MM.1S (cell line): ENCODE measurements at regions not wholly inside any gene's neighbourhood (a gene's known extent, or its start where the extent isn't known, plus 50 kb on each side); places are given as distances from the start of the nearest gene placed in this dataset.

Experiments
- DNase-seq: peaks from one replicate; pipeline ENCODE4 v3.0.0-alpha.2; 2015
- H2AFZ ChIP-seq: fragments of 300-600 bp; sonication (generic); 2 replicates; pipeline ENCODE4 v1.6.0; 2016; ENCODE audit warnings: antibody characterized with exemption, low read length
- H3F3A ChIP-seq: fragments of 300-600 bp; sonication (generic); 2 replicates; pipeline ENCODE4 v1.6.1; 2016; ENCODE audit warnings: mild to moderate bottlenecking, antibody characterized with exemption, low read length, moderate library complexity, mixed read lengths; ENCODE audit not compliant: insufficient read depth
- H3K27ac ChIP-seq: fragments of 300-600 bp; sonication (generic); 2 replicates; pipeline ENCODE4 v1.5.1; 2016; ENCODE audit warnings: mild to moderate bottlenecking, low read length
- H3K27me3 ChIP-seq: fragments of 300-600 bp; sonication (generic); replicated peaks from 2 replicates; pipeline ENCODE4 v1.6.0; 2016; ENCODE audit warnings: low read length; ENCODE audit not compliant: insufficient read depth
- H3K36me3 ChIP-seq: fragments of 300-600 bp; sonication (generic); replicated peaks from 2 replicates; pipeline ENCODE4 v1.6.1; 2016; ENCODE audit warnings: mild to moderate bottlenecking, low read length, mixed read lengths; ENCODE audit not compliant: insufficient read depth
- H3K4me1 ChIP-seq: fragments of 300-600 bp; sonication (generic); 2 replicates; pipeline ENCODE4 v1.6.1; 2016; ENCODE audit warnings: low read length, mixed read lengths
- H3K4me2 ChIP-seq: fragments of 300-600 bp; sonication (generic); 2 replicates; pipeline ENCODE4 v1.6.0; 2016; ENCODE audit warnings: low read depth, low read length
- H3K4me3 ChIP-seq: fragments of 300-600 bp; sonication (generic); 2 replicates; pipeline ENCODE4 v1.5.1; 2016; ENCODE audit warnings: low read length, mixed read lengths
- H3K79me2 ChIP-seq: fragments of 300-600 bp; sonication (generic); 2 replicates; pipeline ENCODE4 v1.6.1; 2016; ENCODE audit warnings: mixed run types, low read length, mixed read lengths
- H3K9ac ChIP-seq: fragments of 300-600 bp; sonication (generic); 2 replicates; pipeline ENCODE4 v1.6.1; 2016; ENCODE audit warnings: low read length, mixed read lengths
- H3K9me2 ChIP-seq: fragments of 300-600 bp; sonication (generic); replicated peaks from 2 replicates; pipeline ENCODE4 v1.6.1; 2016; ENCODE audit warnings: mild to moderate bottlenecking, low read length, mixed read lengths; ENCODE audit not compliant: insufficient read depth
- H3K9me3 ChIP-seq: fragments of 300-600 bp; sonication (generic); replicated peaks from 2 replicates; pipeline ENCODE4 v1.6.1; 2016; ENCODE audit warnings: mild to moderate bottlenecking, low read length, mixed read lengths; ENCODE audit not compliant: insufficient read depth
- H4K20me1 ChIP-seq: fragments of 300-600 bp; sonication (generic); 2 replicates; pipeline ENCODE4 v1.6.1; 2016; ENCODE audit warnings: mild to moderate bottlenecking, low read length, moderate library complexity, mixed read lengths; ENCODE audit not compliant: insufficient read depth
- CTCF ChIP-seq: fragments of 300-600 bp; sonication (generic); IDR thresholded peaks from 2 replicates; pipeline ENCODE4 v1.5.1; 2016; ENCODE audit warnings: antibody characterized with exemption, low read length, mixed read lengths
- EZH2 ChIP-seq: fragments of 300-600 bp; sonication (generic); optimal IDR thresholded peaks from 2 replicates; pipeline ENCODE3; 2017; ENCODE audit warnings: low read depth, mild to moderate bottlenecking, antibody characterized with exemption, low read length, mixed read lengths
- EZH2phosphoT487 ChIP-seq: fragments of 300-600 bp; sonication (generic); IDR thresholded peaks from 2 replicates; pipeline ENCODE4 v1.6.1; 2018; ENCODE audit warnings: antibody characterized with exemption, low read length

- H3K27ac ChIP-seq = no peak overlapping the region
- no peak overlapping the region for H3K4me3 ChIP-seq
- H3K9me3 ChIP-seq = no peaks in the 10 kb centered on the region
- no peaks in the 10 kb centered on the region for H3K79me2 ChIP-seq
- H3F3A ChIP-seq = no peaks in the 10 kb centered on the region
- H2AFZ ChIP-seq = no peak overlapping the region
- H3K4me1 ChIP-seq = no peaks in the 10 kb centered on the region
- no peak overlapping the region for H3K4me2 ChIP-seq
- TF ChIP-seq CTCF (no peak), EZH2 (no peak), EZH2phosphoT487 (no peak)
- DNase-seq = no peak
- no peaks in the 10 kb centered on the region for H3K9me2 ChIP-seq
- H4K20me1 ChIP-seq = no peaks in the 10 kb centered on the region
- H3K36me3 ChIP-seq = no peaks in the 10 kb centered on the region
- H3K27me3 ChIP-seq = no peaks in the 10 kb centered on the region
- H3K9ac ChIP-seq = no peak overlapping the region
These were observed 445.3 kb downstream of the SLC4A3 start for GRCh38 chr2:220072669-220073220.

DNA sequence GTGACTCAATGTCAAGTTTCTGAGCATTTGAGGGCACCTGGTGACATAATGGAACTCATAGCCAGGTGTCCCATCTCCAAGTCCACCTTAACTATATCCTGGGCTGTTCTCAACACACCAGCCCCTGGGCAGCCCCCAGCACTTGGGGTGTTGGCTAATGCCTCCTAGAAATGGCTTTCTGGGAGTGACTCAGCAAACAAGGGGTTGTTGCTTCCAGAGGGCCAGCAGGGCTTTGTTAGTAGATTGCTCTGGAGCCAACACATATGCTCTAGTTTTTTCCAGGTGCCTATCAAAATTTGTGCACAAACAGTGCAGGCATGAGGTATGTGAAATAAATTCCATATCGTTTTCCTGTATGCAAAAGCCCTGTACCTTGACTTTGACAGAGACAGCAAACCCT lies 448.4 kb downstream of the SLC4A3 start:
- Histone ChIP-seq H3K27ac (no peak overlapping the region), H3K27me3 (no peaks in the 10 kb centered on the region), H3K4me2 (no peak overlapping the region), H3K9ac (no peak overlapping the region), H3K36me3 (no peaks in the 10 kb centered on the region), H2AFZ (no peak overlapping the region), H3K4me1 (no peaks in the 10 kb centered on the region), H4K20me1 (no peaks in the 10 kb centered on the region), H3K9me3 (no peaks in the 10 kb centered on the region), H3K79me2 (no peaks in the 10 kb centered on the region), H3K9me2 (no peaks in the 10 kb centered on the region), H3F3A (no peaks in the 10 kb centered on the region), H3K4me3 (no peak overlapping the region)
- DNase-seq = no peak
- TF ChIP-seq CTCF (no peak), EZH2 (no peak), EZH2phosphoT487 (no peak)

GRCh38 chr2:220076734-220077133 lies 449.3 kb downstream of the SLC4A3 start:
- TF ChIP-seq EZH2phosphoT487 = no peak
- no peak for TF ChIP-seq EZH2
- TF ChIP-seq CTCF = no peak
- no peak overlapping the region for H2AFZ ChIP-seq
- no peaks in the 10 kb centered on the region for H3K27me3 ChIP-seq
- H3K4me1 ChIP-seq = no peaks in the 10 kb centered on the region
- DNase-seq = no peak
- no peaks in the 10 kb centered on the region for H3K9me3 ChIP-seq
- no peaks in the 10 kb centered on the region for H3K36me3 ChIP-seq
- no peak overlapping the region for H3K4me2 ChIP-seq
- H4K20me1 ChIP-seq = no peaks in the 10 kb centered on the region
- H3K4me3 ChIP-seq = no peak overlapping the region
- H3K27ac ChIP-seq = no peak overlapping the region
- H3K79me2 ChIP-seq = no peaks in the 10 kb centered on the region
- H3K9ac ChIP-seq = no peak overlapping the region
- no peaks in the 10 kb centered on the region for H3K9me2 ChIP-seq
- H3F3A ChIP-seq = no peaks in the 10 kb centered on the region
